ENCODE measurements at regions not wholly inside any gene's neighbourhood (a gene's known extent, or its start where the extent isn't known, plus 50 kb on each side); places are given as distances from the start of the nearest gene placed in this dataset.

GRCh38 chr11:133719532-133720235 lies 125.6 kb downstream of the SPATA19 start:
- DNase-seq = no peak

GRCh38 chr11:133718831-133719230 lies 126.5 kb downstream of the SPATA19 start:
- no peak for DNase-seq

GRCh38 chr11:133718238-133718637 lies 127.1 kb downstream of the SPATA19 start:
- no peak for DNase-seq

GRCh38 chr11:133716602-133717001 lies 128.7 kb downstream of the SPATA19 start:
- no peak for DNase-seq

- no peak for DNase-seq
Measured at GRCh38 chr11:133715602-133716001, 129.7 kb downstream of the SPATA19 start.

GRCh38 chr11:133714471-133715375 lies 130.6 kb downstream of the SPATA19 start:
- DNase-seq = no peak

GRCh38 chr11:133713844-133714243 lies 131.5 kb downstream of the SPATA19 start:
- DNase-seq = no peak

GRCh38 chr11:133713406-133713805 lies 131.9 kb downstream of the SPATA19 start:
- DNase-seq = no peak

GRCh38 chr11:133712051-133712560 lies 133.2 kb downstream of the SPATA19 start:
- no peak for DNase-seq

- DNase-seq = no peak
Measured at GRCh38 chr11:133711545-133711944, 133.8 kb downstream of the SPATA19 start.

- DNase-seq = no peak
Measured at GRCh38 chr11:133710681-133711240, 134.6 kb downstream of the SPATA19 start.

- DNase-seq = no peak
Measured at GRCh38 chr11:133710241-133710640, 135.1 kb downstream of the SPATA19 start.

GRCh38 chr11:133708547-133709051 lies 136.7 kb downstream of the SPATA19 start:
- DNase-seq = no peak

GRCh38 chr11:133706925-133707794 lies 138.2 kb downstream of the SPATA19 start:
- DNase-seq = no peak

GRCh38 chr11:133705873-133706272 lies 139.4 kb downstream of the SPATA19 start:
- no peak for DNase-seq

- no peak for DNase-seq
Measured at GRCh38 chr11:133705074-133705648, 140.2 kb downstream of the SPATA19 start.

GRCh38 chr11:133699071-133699470 lies 146.2 kb downstream of the SPATA19 start:
- DNase-seq = no peak

GRCh38 chr11:133698654-133699053 lies 146.7 kb downstream of the SPATA19 start:
- DNase-seq = no peak

- no peak for DNase-seq
Measured at GRCh38 chr11:133697603-133698180, 147.6 kb downstream of the SPATA19 start.

- DNase-seq = no peak
Measured at GRCh38 chr11:133697161-133697560, 148.2 kb downstream of the SPATA19 start.

- DNase-seq = no peak
Measured at GRCh38 chr11:133695387-133695786, 149.9 kb downstream of the SPATA19 start.

GRCh38 chr11:133694701-133695100 lies 150.6 kb downstream of the SPATA19 start:
- no peak for DNase-seq
